H1 (cell line): ENCODE measurements at regions not wholly inside any gene's neighbourhood (a gene's known extent, or its start where the extent isn't known, plus 50 kb on each side); places are given as distances from the start of the nearest gene placed in this dataset.

ENCODE experiments used
- CHD1 ChIP-seq: IDR thresholded peaks from 2 replicates; pipeline ENCODE4 v1.6.1; 2012; ENCODE audit warnings: low read depth, low read length, improper control_type of control experiment
- JUND ChIP-seq: IDR thresholded peaks from 2 replicates; pipeline ENCODE4 v1.6.1; 2011; ENCODE audit warnings: mild to moderate bottlenecking, improper control_type of control experiment, low read length
- SIRT6 ChIP-seq: IDR thresholded peaks from one replicate; pipeline ENCODE4 v1.7.1; 2012; ENCODE audit warnings: low read length, inconsistent platforms

DNA sequence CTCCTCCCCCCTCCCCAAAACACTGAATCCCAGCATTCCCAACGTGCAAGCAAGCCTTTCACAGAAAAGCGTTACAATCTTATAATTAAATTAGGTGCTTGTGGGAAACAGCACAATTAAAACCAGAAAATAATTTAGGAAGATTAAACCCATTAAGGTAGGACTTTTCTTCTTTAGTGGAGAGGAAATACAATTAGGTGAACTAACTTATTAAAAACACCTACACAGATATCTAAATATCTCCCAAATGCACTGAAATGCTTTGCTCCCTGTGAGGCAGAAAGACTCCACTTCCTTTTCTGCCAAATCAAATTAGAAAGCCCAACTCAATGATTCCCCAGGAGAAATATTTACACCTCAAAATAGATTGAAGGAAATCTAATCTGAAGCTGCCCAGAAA lies 60.9 kb upstream of the ETS2 start (continued):
- TF ChIP-seq JUND (no peak), CHD1 (no peak), SIRT6 (no peak)
